ENCODE measurements at regions not wholly inside any gene's neighbourhood (a gene's known extent, or its start where the extent isn't known, plus 50 kb on each side); places are given as distances from the start of the nearest gene placed in this dataset.

- no peaks in the 10 kb centered on the region for H3K36me3 ChIP-seq
- ATAC-seq (ENCODE audit: insufficient number of reproducible peaks, low FRiP score, low read depth) (no peak), DNase-seq (ENCODE audit: low spot score) (no peak)
- H3K27ac ChIP-seq = no peak overlapping the region
- H3K9me3 ChIP-seq = no peaks in the 10 kb centered on the region
- TF ChIP-seq CTCF (IDR thresholded peaks at IDR 0.05) = no peak
- no peak overlapping the region for H3K4me3 ChIP-seq
- H3K4me1 ChIP-seq (ENCODE audit: control insufficient read depth in 1 of 2, low read depth in 2 of 2) = no peaks in the 10 kb centered on the region
- no peaks in the 10 kb centered on the region for H3K27me3 ChIP-seq (replicated peaks; ENCODE audit: insufficient read depth)
Measured at GRCh38 chr2:2939078-2939795, 438.4 kb downstream of the EIPR1 start.

GRCh38 chr2:2938481-2938880 is 439.1 kb downstream of the EIPR1 start:
- DNase-seq (ENCODE audit: low spot score) (no peak), ATAC-seq (ENCODE audit: insufficient number of reproducible peaks, low FRiP score, low read depth) (no peak)
- H3K27me3 ChIP-seq (replicated peaks; ENCODE audit: insufficient read depth) = no peaks in the 10 kb centered on the region
- H3K4me3 ChIP-seq = no peak overlapping the region
- no peaks in the 10 kb centered on the region for H3K36me3 ChIP-seq
- H3K27ac ChIP-seq = no peak overlapping the region
- TF ChIP-seq CTCF (IDR thresholded peaks at IDR 0.05) = no peak
- no peaks in the 10 kb centered on the region for H3K9me3 ChIP-seq
- no peaks in the 10 kb centered on the region for H3K4me1 ChIP-seq (ENCODE audit: control insufficient read depth in 1 of 2, low read depth in 2 of 2)

GRCh38 chr2:2935445-2936149 is 442.0 kb downstream of the EIPR1 start:
- H3K9me3 ChIP-seq = no peaks in the 10 kb centered on the region
- no peaks in the 10 kb centered on the region for H3K36me3 ChIP-seq
- TF ChIP-seq CTCF (IDR thresholded peaks at IDR 0.05) = no peak
- no peak for DNase-seq (ENCODE audit: low spot score)
- no peaks in the 10 kb centered on the region for H3K27me3 ChIP-seq (replicated peaks; ENCODE audit: insufficient read depth)
- H3K4me1 ChIP-seq (ENCODE audit: control insufficient read depth in 1 of 2, low read depth in 2 of 2) = no peaks in the 10 kb centered on the region
- no peak for ATAC-seq (ENCODE audit: insufficient number of reproducible peaks, low FRiP score, low read depth)
- no peak overlapping the region for H3K4me3 ChIP-seq
- H3K27ac ChIP-seq = no peak overlapping the region

- no peaks in the 10 kb centered on the region for H3K27me3 ChIP-seq (replicated peaks; ENCODE audit: insufficient read depth)
- no peak for ATAC-seq (ENCODE audit: insufficient number of reproducible peaks, low FRiP score, low read depth)
- no peak for TF ChIP-seq CTCF (IDR thresholded peaks at IDR 0.05)
- no peaks in the 10 kb centered on the region for H3K4me1 ChIP-seq (ENCODE audit: control insufficient read depth in 1 of 2, low read depth in 2 of 2)
- peaks cover 4% of the 10 kb centered on the region for H3K9me3 ChIP-seq
- no peaks in the 10 kb centered on the region for H3K36me3 ChIP-seq
- no peak overlapping the region for H3K27ac ChIP-seq
- no peak overlapping the region for H3K4me3 ChIP-seq
- DNase-seq (ENCODE audit: low spot score) = no peak
Measured at GRCh38 chr2:2933426-2933825, 444.2 kb downstream of the EIPR1 start.

GRCh38 chr2:2932692-2933305 is 444.8 kb downstream of the EIPR1 start:
- no peak overlapping the region for H3K4me3 ChIP-seq
- H3K4me1 ChIP-seq (ENCODE audit: control insufficient read depth in 1 of 2, low read depth in 2 of 2) = no peaks in the 10 kb centered on the region
- DNase-seq (ENCODE audit: low spot score) = no peak
- no peaks in the 10 kb centered on the region for H3K27me3 ChIP-seq (replicated peaks; ENCODE audit: insufficient read depth)
- no peak for TF ChIP-seq CTCF (IDR thresholded peaks at IDR 0.05)
- no peak overlapping the region for H3K27ac ChIP-seq
- no peak for ATAC-seq (ENCODE audit: insufficient number of reproducible peaks, low FRiP score, low read depth)
- H3K36me3 ChIP-seq = no peaks in the 10 kb centered on the region
- peaks cover 4% of the 10 kb centered on the region for H3K9me3 ChIP-seq
